Calu3 (cell line): ENCODE measurements at regions not wholly inside any gene's neighbourhood (a gene's known extent, or its start where the extent isn't known, plus 50 kb on each side); places are given as distances from the start of the nearest gene placed in this dataset.

Source experiments
- BruUV-seq: library from RNA; stranded (reverse); fragments of 400-500 nt; replicated peaks from 2 replicates; lab custom pipeline; 2021; lab: Mats Ljungman, UMichigan
- CTCF ChIA-PET: fragments of 300-600 bp; sonication (Branson Sonifier 250); formaldehyde crosslinking; loops from one replicate; lab custom pipeline; 2022; ENCODE audit warnings: antibody characterized with exemption; lab: Charles Lee
- DNase-seq: peaks from one replicate; pipeline ENCODE4 v3.0.0; 2022
- H3K27ac Mint-ChIP-seq: one replicate; pipeline ENCODE4 v1.8.0; 2022; ENCODE audit warnings: mixed read lengths; ENCODE audit not compliant: unreplicated experiment
- H3K27me3 Mint-ChIP-seq: one replicate; pipeline ENCODE4 v1.8.0; 2022; ENCODE audit warnings: mixed read lengths; ENCODE audit not compliant: unreplicated experiment
- H3K36me3 Mint-ChIP-seq: one replicate; pipeline ENCODE4 v1.8.0; 2022; ENCODE audit warnings: mild to moderate bottlenecking, moderate library complexity, mixed read lengths; ENCODE audit not compliant: insufficient read depth, unreplicated experiment
- H3K4me1 Mint-ChIP-seq: one replicate; pipeline ENCODE4 v1.8.0; 2022; ENCODE audit warnings: mild to moderate bottlenecking, low read depth, mixed read lengths; ENCODE audit not compliant: unreplicated experiment
- H3K4me3 Mint-ChIP-seq: one replicate; pipeline ENCODE4 v1.8.0; 2022; ENCODE audit warnings: mild to moderate bottlenecking, low read depth, moderate library complexity, mixed read lengths; ENCODE audit not compliant: unreplicated experiment
- H3K9me3 Mint-ChIP-seq: one replicate; pipeline ENCODE4 v1.8.0; 2022; ENCODE audit warnings: low read depth, mixed read lengths; ENCODE audit not compliant: unreplicated experiment
- CTCF ChIP-seq: fragments of 200-600 bp; IDR thresholded peaks from one replicate; pipeline ENCODE4 v1.8.0; 2022; ENCODE audit warnings: antibody characterized with exemption; ENCODE audit not compliant: unreplicated experiment
- intact Hi-C: fragments of 100-400 bp; cut with micrococcal nuclease; formaldehyde crosslinking; loops from one replicate; pipeline ENCODE4 v1.10.0; 2022; ENCODE audit not compliant: unreplicated experiment

- CTCF ChIA-PET = no interaction called here
- BruUV-seq = no TSS peak
- no peak for TF ChIP-seq CTCF
- intact Hi-C loops = no loop called here
- H3K4me3 Mint-ChIP-seq = no peak overlapping the region
- peaks cover 4% of the 10 kb centered on the region for H3K9me3 Mint-ChIP-seq
- H3K36me3 Mint-ChIP-seq = no peaks in the 10 kb centered on the region
- no peak for DNase-seq
- H3K27me3 Mint-ChIP-seq = no peaks in the 10 kb centered on the region
- H3K4me1 Mint-ChIP-seq = no peaks in the 10 kb centered on the region
- H3K27ac Mint-ChIP-seq = no peak overlapping the region
Measured at GRCh38 chr11:135046556-135046955, 634.5 kb upstream of the B3GAT1 start.

- H3K36me3 Mint-ChIP-seq = peaks cover 2% of the 10 kb centered on the region
- no peaks in the 10 kb centered on the region for H3K4me1 Mint-ChIP-seq
- peaks cover 3% of the 10 kb centered on the region for H3K9me3 Mint-ChIP-seq
- H3K27me3 Mint-ChIP-seq = no peaks in the 10 kb centered on the region
- H3K4me3 Mint-ChIP-seq = no peak overlapping the region
- no peak overlapping the region for H3K27ac Mint-ChIP-seq
- CTCF ChIA-PET = no interaction called here
- TF ChIP-seq CTCF = no peak
- BruUV-seq = no TSS peak
- intact Hi-C loops = loop anchor here (1.0 kb wide), 1 partner anchor 9 kb away; no protein-coding TSS in a partner anchor
- no peak for DNase-seq
Measured at GRCh38 chr11:135043434-135043833, 631.4 kb upstream of the B3GAT1 start.

GRCh38 chr11:135037828-135038227, 625.8 kb upstream of the B3GAT1 start:
- peaks cover 14% of the 10 kb centered on the region for H3K9me3 Mint-ChIP-seq
- H3K4me1 Mint-ChIP-seq = no peaks in the 10 kb centered on the region
- intact Hi-C loops = no loop called here
- no peak for DNase-seq
- TF ChIP-seq CTCF = no peak
- no peak overlapping the region for H3K4me3 Mint-ChIP-seq
- no peak overlapping the region for H3K27ac Mint-ChIP-seq
- H3K36me3 Mint-ChIP-seq = peaks cover 5% of the 10 kb centered on the region
- CTCF ChIA-PET = no interaction called here
- no peaks in the 10 kb centered on the region for H3K27me3 Mint-ChIP-seq
- BruUV-seq = no TSS peak

- CTCF ChIA-PET = no interaction called here
- Mint-ChIP-seq H3K4me1 (no peaks in the 10 kb centered on the region), H3K27ac (no peak overlapping the region), H3K27me3 (no peaks in the 10 kb centered on the region), H3K4me3 (no peak overlapping the region), H3K9me3 (peaks cover 16% of the 10 kb centered on the region), H3K36me3 (peaks cover 5% of the 10 kb centered on the region)
- DNase-seq = no peak
- no peak for TF ChIP-seq CTCF
- no TSS peak for BruUV-seq
- intact Hi-C loops = no loop called here
Measured at GRCh38 chr11:135036488-135037297, 624.7 kb upstream of the B3GAT1 start.
